Skeletal muscle tissue (tissue), 3 donors: ENCODE measurements at regions not wholly inside any gene's neighbourhood (a gene's known extent, or its start where the extent isn't known, plus 50 kb on each side); places are given as distances from the start of the nearest gene placed in this dataset.

Source experiments
- H3K27ac ChIP-seq: one replicate; pipeline ENCODE4 v1.7.0; 2013; ENCODE audit warnings: mild to moderate bottlenecking, low read depth, low read length, inconsistent platforms
- H3K27me3 ChIP-seq, 3 donors: one replicate each; pipeline ENCODE4 v1.7.0; 2013; ENCODE audit warnings: low read length in 3 of 3; ENCODE audit not compliant: control insufficient read depth in 3 of 3, insufficient read depth in 3 of 3
- H3K36me3 ChIP-seq, 3 donors: one replicate each; pipeline ENCODE4 v1.7.0; 2013; ENCODE audit warnings: low read length in 3 of 3; ENCODE audit not compliant: control insufficient read depth in 3 of 3, insufficient read depth in 3 of 3
- H3K4me1 ChIP-seq, 3 donors: one replicate each; pipeline ENCODE4 v1.7.0; 2013; ENCODE audit warnings: low read length in 3 of 3, mild to moderate bottlenecking in 3 of 3; ENCODE audit not compliant: control insufficient read depth in 3 of 3, insufficient read depth in 3 of 3
- H3K4me3 ChIP-seq, 3 donors: one replicate each; pipeline ENCODE4 v1.7.0; 2013; ENCODE audit warnings: low read length in 3 of 3
- H3K9ac ChIP-seq, 3 donors: one replicate each; pipeline ENCODE4 v1.7.0; 2013; ENCODE audit warnings: low read length in 3 of 3, mild to moderate bottlenecking in 3 of 3, moderate library complexity in 2 of 3, low read depth in 1 of 3
- H3K9me3 ChIP-seq, 3 donors: one replicate each; pipeline ENCODE4 v1.7.0; 2013; ENCODE audit warnings: low read length in 3 of 3; ENCODE audit not compliant: control insufficient read depth in 3 of 3
- donor health status: Osteomylitis.

GRCh38 chr22:48138427-48138826, 1376.0 kb downstream of the TBC1D22A start:
- Histone ChIP-seq H3K4me1 (no peaks in the 10 kb centered on the region), H3K27ac (no peak overlapping the region), H3K9me3 (peaks cover 0 to 2% (median 0%) of the 10 kb centered on the region in 3 donors), H3K27me3 (peaks cover 0 to 4% (median 3%) of the 10 kb centered on the region in 3 donors), H3K36me3 (no peaks in the 10 kb centered on the region), H3K9ac (no peak overlapping the region), H3K4me3 (no peak overlapping the region)

GRCh38 chr22:48137640-48138039, 1375.2 kb downstream of the TBC1D22A start:
- peaks cover 0 to 4% (median 2%) of the 10 kb centered on the region in 3 donors for H3K27me3 ChIP-seq
- no peaks in the 10 kb centered on the region for H3K4me1 ChIP-seq
- no peak overlapping the region for H3K27ac ChIP-seq
- peaks cover 0 to 2% (median 0%) of the 10 kb centered on the region in 3 donors for H3K9me3 ChIP-seq
- H3K9ac ChIP-seq: no peak overlapping the region
- no peak overlapping the region for H3K4me3 ChIP-seq
- H3K36me3 ChIP-seq: no peaks in the 10 kb centered on the region

GRCh38 chr22:48135592-48135991, 1373.1 kb downstream of the TBC1D22A start:
- Histone ChIP-seq H3K9me3 (peaks cover 0 to 2% (median 0%) of the 10 kb centered on the region in 3 donors), H3K9ac (no peak overlapping the region), H3K4me3 (no peak overlapping the region)

GRCh38 chr22:48125416-48125815, 1363.0 kb downstream of the TBC1D22A start:
- Histone ChIP-seq H3K27ac (no peak overlapping the region), H3K36me3 (no peaks in the 10 kb centered on the region), H3K9ac (no peak overlapping the region), H3K4me3 (no peak overlapping the region), H3K9me3 (peaks cover 0 to 5% (median 3%) of the 10 kb centered on the region in 3 donors), H3K27me3 (peaks cover 0 to 2% (median 0%) of the 10 kb centered on the region in 3 donors), H3K4me1 (no peaks in the 10 kb centered on the region)

More at GRCh38 chr22:48135592-48135991, 1373.1 kb downstream of the TBC1D22A start:
- peaks cover 0 to 2% (median 0%) of the 10 kb centered on the region in 3 donors for H3K27me3 ChIP-seq
- H3K36me3 ChIP-seq: no peaks in the 10 kb centered on the region
- H3K4me1 ChIP-seq: no peaks in the 10 kb centered on the region
- H3K27ac ChIP-seq: no peak overlapping the region

- Histone ChIP-seq H3K9ac (no peak overlapping the region), H3K4me3 (no peak overlapping the region), H3K27ac (no peak overlapping the region), H3K9me3 (peaks cover 2 to 5% (median 3%) of the 10 kb centered on the region in 3 donors), H3K36me3 (no peaks in the 10 kb centered on the region), H3K4me1 (no peaks in the 10 kb centered on the region), H3K27me3 (peaks cover 0 to 3% (median 0%) of the 10 kb centered on the region in 3 donors)
Measured at GRCh38 chr22:48121984-48122383, 1359.5 kb downstream of the TBC1D22A start.

- Histone ChIP-seq H3K9ac (no peak overlapping the region), H3K9me3 (peaks cover 2 to 3% (median 2%) of the 10 kb centered on the region in 3 donors), H3K27me3 (peaks cover 0 to 3% (median 3%) of the 10 kb centered on the region in 3 donors), H3K4me1 (no peaks in the 10 kb centered on the region), H3K36me3 (no peaks in the 10 kb centered on the region), H3K27ac (no peak overlapping the region), H3K4me3 (no peak overlapping the region)
Measured at GRCh38 chr22:48118654-48119053, 1356.2 kb downstream of the TBC1D22A start.

- Histone ChIP-seq H3K9me3 (peaks cover 0 to 2% (median under 1%) of the 10 kb centered on the region in 3 donors), H3K4me1 (no peaks in the 10 kb centered on the region), H3K27me3 (peaks cover 0 to 3% (median 3%) of the 10 kb centered on the region in 3 donors), H3K36me3 (no peaks in the 10 kb centered on the region), H3K27ac (no peak overlapping the region), H3K9ac (no peak overlapping the region), H3K4me3 (no peak overlapping the region)
Measured at GRCh38 chr22:48116871-48117270, 1354.4 kb downstream of the TBC1D22A start.

- H3K9ac ChIP-seq: no peak overlapping the region
- no peaks in the 10 kb centered on the region for H3K9me3 ChIP-seq
- H3K27ac ChIP-seq: no peak overlapping the region
- H3K4me1 ChIP-seq: no peaks in the 10 kb centered on the region
- H3K36me3 ChIP-seq: no peaks in the 10 kb centered on the region
- H3K27me3 ChIP-seq: peaks cover 0 to 3% (median 0%) of the 10 kb centered on the region in 3 donors
- no peak overlapping the region for H3K4me3 ChIP-seq
Measured at GRCh38 chr22:48112687-48113521, 1350.5 kb downstream of the TBC1D22A start.

GRCh38 chr22:48106715-48107259, 1344.3 kb downstream of the TBC1D22A start:
- H3K9me3 ChIP-seq: no peaks in the 10 kb centered on the region
- no peak overlapping the region for H3K9ac ChIP-seq
- H3K27me3 ChIP-seq: peaks cover 11 to 27% (median 20%) of the 10 kb centered on the region in 3 donors
- no peak overlapping the region for H3K27ac ChIP-seq
- no peaks in the 10 kb centered on the region for H3K4me1 ChIP-seq
- H3K4me3 ChIP-seq: no peak overlapping the region
- H3K36me3 ChIP-seq: no peaks in the 10 kb centered on the region

- Histone ChIP-seq H3K4me3 (no peak overlapping the region), H3K9ac (no peak overlapping the region), H3K27ac (no peak overlapping the region), H3K4me1 (no peaks in the 10 kb centered on the region), H3K9me3 (no peaks in the 10 kb centered on the region), H3K27me3 (peaks cover 11 to 27% (median 22%) of the 10 kb centered on the region in 3 donors), H3K36me3 (no peaks in the 10 kb centered on the region)
Measured at GRCh38 chr22:48106215-48106614, 1343.8 kb downstream of the TBC1D22A start.
